ENCODE measurements at regions not wholly inside any gene's neighbourhood (a gene's known extent, or its start where the extent isn't known, plus 50 kb on each side); places are given as distances from the start of the nearest gene placed in this dataset.

DNA sequence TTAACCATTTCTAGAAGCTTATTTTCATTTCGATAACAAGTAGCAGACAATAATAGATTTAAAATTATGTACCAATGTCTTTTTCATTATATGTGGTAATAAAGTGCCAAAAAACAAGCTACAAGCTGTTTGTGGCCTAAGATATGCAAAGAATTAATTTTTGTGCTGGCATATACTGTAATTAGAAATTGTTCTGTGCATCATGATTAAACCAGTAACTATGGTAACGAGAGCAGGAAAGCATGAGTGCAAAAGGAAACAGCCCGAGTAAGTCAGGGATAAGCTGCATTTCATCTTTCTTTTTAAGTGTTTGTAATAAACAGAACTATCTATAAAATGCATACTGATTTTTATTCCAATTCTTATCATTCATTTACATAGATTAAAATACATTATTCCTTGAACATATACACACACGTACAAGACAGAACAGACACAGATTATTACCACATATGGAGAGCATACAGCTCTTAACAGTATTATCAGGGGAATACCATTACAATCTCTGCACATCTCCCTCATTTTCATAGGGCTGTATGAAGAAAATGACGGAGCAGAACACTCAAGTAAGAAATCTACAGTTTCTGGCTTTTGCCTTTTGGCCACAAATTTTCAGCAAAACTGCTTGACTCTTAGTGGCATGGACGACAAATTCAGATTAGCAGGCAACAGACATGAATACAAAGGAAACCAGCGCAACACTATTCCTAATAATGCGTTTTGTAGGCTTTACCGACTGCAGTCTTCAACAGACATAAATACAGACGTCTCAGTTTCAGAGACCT lies 121.3 kb upstream of the WDR17 start:
- DNase-seq (ENCODE audit: low read depth), result no peak
- no peak overlapping the region for H3K4me3 ChIP-seq (ENCODE audit: control insufficient read depth, low read depth, low read length)
- TF ChIP-seq, protein P1, sequence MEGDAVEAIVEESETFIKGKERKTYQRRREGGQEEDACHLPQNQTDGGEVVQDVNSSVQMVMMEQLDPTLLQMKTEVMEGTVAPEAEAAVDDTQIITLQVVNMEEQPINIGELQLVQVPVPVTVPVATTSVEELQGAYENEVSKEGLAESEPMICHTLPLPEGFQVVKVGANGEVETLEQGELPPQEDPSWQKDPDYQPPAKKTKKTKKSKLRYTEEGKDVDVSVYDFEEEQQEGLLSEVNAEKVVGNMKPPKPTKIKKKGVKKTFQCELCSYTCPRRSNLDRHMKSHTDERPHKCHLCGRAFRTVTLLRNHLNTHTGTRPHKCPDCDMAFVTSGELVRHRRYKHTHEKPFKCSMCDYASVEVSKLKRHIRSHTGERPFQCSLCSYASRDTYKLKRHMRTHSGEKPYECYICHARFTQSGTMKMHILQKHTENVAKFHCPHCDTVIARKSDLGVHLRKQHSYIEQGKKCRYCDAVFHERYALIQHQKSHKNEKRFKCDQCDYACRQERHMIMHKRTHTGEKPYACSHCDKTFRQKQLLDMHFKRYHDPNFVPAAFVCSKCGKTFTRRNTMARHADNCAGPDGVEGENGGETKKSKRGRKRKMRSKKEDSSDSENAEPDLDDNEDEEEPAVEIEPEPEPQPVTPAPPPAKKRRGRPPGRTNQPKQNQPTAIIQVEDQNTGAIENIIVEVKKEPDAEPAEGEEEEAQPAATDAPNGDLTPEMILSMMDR (IDR thresholded peaks at IDR 0.05; ENCODE audit: control insufficient read depth, insufficient read depth, low read depth, low read length, missing control alignments), result no peak

- TF ChIP-seq, protein P1 (IDR thresholded peaks at IDR 0.05; ENCODE audit: control insufficient read depth, insufficient read depth, low read depth, low read length, missing control alignments), result no peak
- no peak for DNase-seq (ENCODE audit: low read depth)
- no peak overlapping the region for H3K4me3 ChIP-seq (ENCODE audit: control insufficient read depth, low read depth, low read length)
Observed at GRCh38 chr4:175946472-175947116, 119.0 kb upstream of the WDR17 start.

GRCh38 chr4:175947117-175947722 lies 118.4 kb upstream of the WDR17 start:
- TF ChIP-seq, protein P1 (IDR thresholded peaks at IDR 0.05; ENCODE audit: control insufficient read depth, insufficient read depth, low read depth, low read length, missing control alignments), result peak; percentile 54
- DNase-seq (ENCODE audit: low read depth), result peak; percentile 2
- no peak overlapping the region for H3K4me3 ChIP-seq (ENCODE audit: control insufficient read depth, low read depth, low read length)

DNA sequence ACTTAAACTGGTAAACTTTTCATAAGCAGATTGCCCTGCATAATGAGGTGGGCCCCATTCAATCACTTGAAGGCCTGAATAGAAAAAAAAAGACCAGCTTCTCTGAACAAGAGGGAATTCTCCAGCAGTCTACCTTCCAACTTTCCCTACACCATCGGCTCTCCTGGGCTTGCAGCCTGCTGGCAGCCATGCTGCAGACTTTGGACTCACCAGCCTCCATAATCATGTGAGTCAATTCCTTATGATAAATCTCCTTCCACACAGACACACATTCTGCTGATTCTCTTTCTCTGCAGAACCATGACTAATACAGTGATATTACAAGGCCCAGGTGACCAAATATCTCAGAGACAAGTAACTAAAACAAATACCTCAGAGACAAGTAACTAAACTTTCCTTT lies 113.8 kb upstream of the WDR17 start:
- DNase-seq (ENCODE audit: low read depth), result no peak

DNA sequence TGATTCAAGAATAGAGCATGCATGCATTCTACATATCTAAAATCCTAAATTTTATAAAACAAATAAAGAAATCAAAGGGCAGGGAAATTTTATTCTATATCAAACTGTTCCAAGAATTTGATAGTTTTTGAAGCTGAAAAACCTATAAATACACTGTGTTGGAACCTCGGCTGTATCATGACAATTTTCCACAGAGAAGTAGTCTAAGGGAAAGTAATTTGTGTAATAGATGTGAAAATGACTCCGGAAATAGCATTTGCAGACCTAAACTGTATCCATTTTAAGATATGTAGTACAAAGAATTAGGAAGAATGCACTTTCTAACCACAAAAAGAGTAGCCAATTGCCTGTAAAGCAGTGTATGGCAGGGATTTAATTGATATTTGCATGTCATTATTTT lies 112.5 kb upstream of the WDR17 start:
- no peak overlapping the region for H3K4me3 ChIP-seq (ENCODE audit: control insufficient read depth, low read depth, low read length)
- DNase-seq (ENCODE audit: low read depth), result no peak
- TF ChIP-seq, protein P1 (IDR thresholded peaks at IDR 0.05; ENCODE audit: control insufficient read depth, insufficient read depth, low read depth, low read length, missing control alignments), result no peak

More for the DNA sequence above, 113.8 kb upstream of the WDR17 start:
- TF ChIP-seq, protein P1 (IDR thresholded peaks at IDR 0.05; ENCODE audit: control insufficient read depth, insufficient read depth, low read depth, low read length, missing control alignments), result no peak
- H3K4me3 ChIP-seq (ENCODE audit: control insufficient read depth, low read depth, low read length), result no peak overlapping the region

GRCh38 chr4:175953960-175954521 lies 111.6 kb upstream of the WDR17 start:
- DNase-seq (ENCODE audit: low read depth), result no peak
- TF ChIP-seq, protein P1 (IDR thresholded peaks at IDR 0.05; ENCODE audit: control insufficient read depth, insufficient read depth, low read depth, low read length, missing control alignments), result peak; percentile 6
- no peak overlapping the region for H3K4me3 ChIP-seq (ENCODE audit: control insufficient read depth, low read depth, low read length)

Data from AG09309 (cell line).